GM12865 (cell line): ENCODE measurements at regions not wholly inside any gene's neighbourhood (a gene's known extent, or its start where the extent isn't known, plus 50 kb on each side); places are given as distances from the start of the nearest gene placed in this dataset.

Experiments
- DNase-seq: peaks from one replicate; pipeline ENCODE4 v3.0.0; 2010; ENCODE audit warnings: low read depth
- H3K4me3 ChIP-seq: 2 replicates; pipeline ENCODE4 v1.5.1; 2011; ENCODE audit warnings: mild to moderate bottlenecking, low read depth, low read length, control low read depth
- CTCF ChIP-seq: IDR thresholded peaks from 2 replicates; pipeline ENCODE4 v1.5.1; 2011; ENCODE audit warnings: low read length, control low read depth, low read depth, inconsistent platforms; ENCODE audit not compliant: insufficient read depth; ENCODE audit errors: missing control alignments

DNA sequence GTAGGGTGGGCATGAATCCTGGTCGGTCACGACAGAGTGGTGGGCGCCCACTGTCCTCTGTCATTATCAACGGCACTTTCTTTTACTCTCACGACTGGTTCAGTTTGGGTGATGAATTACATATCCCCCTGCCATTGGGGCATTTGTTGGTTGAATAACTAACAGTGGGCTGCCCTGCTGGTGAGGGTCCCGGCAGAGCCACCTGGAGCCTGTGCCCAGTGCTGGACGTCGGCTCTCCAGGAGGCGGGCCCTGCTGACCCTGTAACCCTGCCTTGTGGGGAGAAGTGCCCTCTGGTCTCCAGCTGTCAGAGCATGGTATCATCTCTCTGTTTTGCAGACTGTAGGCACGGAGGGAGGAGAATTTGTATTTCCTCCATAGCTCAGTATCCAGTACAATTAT lies 199.1 kb downstream of the GLRX3 start:
- no peak for DNase-seq
- H3K4me3 ChIP-seq, result no peak overlapping the region
- TF ChIP-seq CTCF, result no peak

GRCh38 chr10:130336617-130337304 lies 200.6 kb downstream of the GLRX3 start:
- no peak for DNase-seq
- TF ChIP-seq CTCF, result no peak
- no peak overlapping the region for H3K4me3 ChIP-seq

DNA sequence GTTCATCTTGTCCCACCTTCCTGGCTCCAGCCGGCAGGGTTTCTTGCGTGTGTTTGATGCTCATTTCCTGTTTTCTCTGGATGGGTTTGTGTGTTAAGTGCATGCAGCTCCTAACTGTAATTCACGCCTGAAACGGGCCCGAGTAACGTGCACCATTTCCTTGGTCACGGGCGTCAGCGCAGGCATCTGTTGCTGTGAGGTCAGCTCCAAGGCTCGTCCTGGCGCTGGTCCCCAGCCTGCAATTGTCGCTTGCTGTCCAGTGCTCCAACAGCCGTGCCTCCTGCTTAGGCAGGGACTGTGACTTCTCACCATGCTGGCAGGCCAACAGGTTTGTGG lies 201.1 kb downstream of the GLRX3 start:
- no peak overlapping the region for H3K4me3 ChIP-seq
- no peak for TF ChIP-seq CTCF
- DNase-seq, result no peak

GRCh38 chr10:130337696-130338635 lies 201.8 kb downstream of the GLRX3 start:
- no peak overlapping the region for H3K4me3 ChIP-seq
- no peak for TF ChIP-seq CTCF
- DNase-seq, result no peak

DNA sequence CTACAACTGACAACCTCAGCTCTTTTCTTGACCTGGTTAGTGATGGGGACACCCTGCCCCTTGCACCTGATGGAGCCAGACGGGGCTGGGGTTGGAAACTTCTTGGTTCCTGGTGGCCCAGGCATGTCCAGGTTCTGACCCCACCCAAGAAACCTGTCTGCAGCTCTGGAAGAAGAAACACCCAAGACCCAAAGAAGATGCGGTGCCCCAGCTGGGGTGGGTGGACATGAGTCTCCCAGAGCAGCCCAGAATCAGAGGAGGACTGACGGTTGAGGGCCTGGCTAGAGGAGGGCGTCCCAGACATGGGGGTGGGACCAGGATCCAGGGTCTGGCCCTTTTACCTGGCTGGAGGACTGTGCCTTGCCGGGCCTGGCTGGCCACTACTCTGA lies 202.4 kb downstream of the GLRX3 start:
- TF ChIP-seq CTCF, result no peak
- no peak for DNase-seq
- no peak overlapping the region for H3K4me3 ChIP-seq

GRCh38 chr10:130339091-130339490 lies 202.9 kb downstream of the GLRX3 start:
- TF ChIP-seq CTCF, result no peak
- no peak for DNase-seq
- H3K4me3 ChIP-seq, result no peak overlapping the region

DNA sequence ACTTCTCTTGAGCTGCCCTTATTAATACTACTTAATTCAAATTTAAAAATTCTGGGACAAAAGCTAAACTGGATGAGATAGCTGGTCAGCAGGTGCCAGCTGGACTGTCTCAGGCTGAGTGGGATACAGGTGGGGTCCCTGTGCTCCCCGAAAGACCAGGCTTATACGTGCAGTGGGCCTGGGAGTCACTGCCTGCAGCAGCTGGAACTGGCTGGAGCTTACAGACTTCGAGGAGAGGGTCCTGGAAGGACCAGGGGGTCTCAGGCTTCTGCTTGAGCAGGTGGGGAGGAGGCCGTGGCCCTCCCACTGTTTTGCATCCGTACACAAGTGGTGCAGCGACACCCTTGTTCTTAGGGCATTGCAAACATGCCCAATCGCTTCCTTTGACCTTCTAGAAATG lies 203.7 kb downstream of the GLRX3 start:
- no peak for DNase-seq

More for the DNA sequence above, 203.7 kb downstream of the GLRX3 start:
- H3K4me3 ChIP-seq, result no peak overlapping the region
- TF ChIP-seq CTCF, result no peak
